ENCODE measurements at regions not wholly inside any gene's neighbourhood (a gene's known extent, or its start where the extent isn't known, plus 50 kb on each side); places are given as distances from the start of the nearest gene placed in this dataset.
"Not testable (repeated sequence)": the region's sequence is repeated elsewhere in the genome, so short reads cannot be mapped to it uniquely, and the experiment has no call there.

- not testable (repeated sequence) for H2AFZ ChIP-seq (ENCODE audit: low read length); H3K4me1 ChIP-seq (ENCODE audit: control insufficient read depth, extremely low read depth, insufficient read depth, low read length); DNase-seq (ENCODE audit: low read depth in 2 of 2); H3K27ac ChIP-seq (ENCODE audit: insufficient read depth, low read length); H3K36me3 ChIP-seq (ENCODE audit: control insufficient read depth, insufficient read depth, low read length); H3K9ac ChIP-seq (ENCODE audit: insufficient read depth, low read length); H3K4me3 ChIP-seq (replicated peaks in 1 of 4; ENCODE audit: control extremely low read depth in 1 of 4, insufficient read depth in 1 of 4, low read depth in 3 of 4, low read length in 4 of 4); H3K79me2 ChIP-seq (ENCODE audit: control insufficient read depth, insufficient read depth, low read length); H3K27me3 ChIP-seq (ENCODE audit: control insufficient read depth, insufficient read depth, low read length); H3K9me3 ChIP-seq (ENCODE audit: control insufficient read depth, insufficient read depth, low read depth, low read length); H4K20me1 ChIP-seq (ENCODE audit: control insufficient read depth, extremely low read depth, insufficient read depth, low read length); H3K4me2 ChIP-seq (ENCODE audit: extremely low read depth, insufficient read depth, low read length)
These were observed 1103.5 kb downstream of the OLFM4 start for GRCh38 chr13:54132127-54132526.

GRCh38 chr13:54132720-54133119 is 1104.1 kb downstream of the OLFM4 start:
- not testable (repeated sequence) for H3K4me1 ChIP-seq (ENCODE audit: control insufficient read depth, extremely low read depth, insufficient read depth, low read length); H3K4me2 ChIP-seq (ENCODE audit: extremely low read depth, insufficient read depth, low read length); H3K9ac ChIP-seq (ENCODE audit: insufficient read depth, low read length); H3K27ac ChIP-seq (ENCODE audit: insufficient read depth, low read length); H4K20me1 ChIP-seq (ENCODE audit: control insufficient read depth, extremely low read depth, insufficient read depth, low read length); H3K79me2 ChIP-seq (ENCODE audit: control insufficient read depth, insufficient read depth, low read length); H3K36me3 ChIP-seq (ENCODE audit: control insufficient read depth, insufficient read depth, low read length); H2AFZ ChIP-seq (ENCODE audit: low read length); H3K9me3 ChIP-seq (ENCODE audit: control insufficient read depth, insufficient read depth, low read depth, low read length); H3K27me3 ChIP-seq (ENCODE audit: control insufficient read depth, insufficient read depth, low read length); DNase-seq (ENCODE audit: low read depth in 2 of 2); H3K4me3 ChIP-seq (replicated peaks in 1 of 4; ENCODE audit: control extremely low read depth in 1 of 4, insufficient read depth in 1 of 4, low read depth in 3 of 4, low read length in 4 of 4)

GRCh38 chr13:54133746-54134145 is 1105.1 kb downstream of the OLFM4 start:
- H2AFZ ChIP-seq (ENCODE audit: low read length): no peak overlapping the region
- TF ChIP-seq CTCF (conservative IDR thresholded peaks at IDR 0.05 in 1 of 2, IDR thresholded peaks at IDR 0.05 in 1 of 2; ENCODE audit: low read depth in 1 of 2, low read length in 2 of 2): no peak
- no peak for TF ChIP-seq EZH2 (IDR thresholded peaks at IDR 0.05; ENCODE audit: low read length, missing control alignments)
- H3K79me2 ChIP-seq (ENCODE audit: control insufficient read depth, insufficient read depth, low read length): no peaks in the 10 kb centered on the region
- no peak for DNase-seq (ENCODE audit: low read depth in 2 of 2)
- no peaks in the 10 kb centered on the region for H3K27me3 ChIP-seq (ENCODE audit: control insufficient read depth, insufficient read depth, low read length)
- no peak overlapping the region for H3K4me3 ChIP-seq (replicated peaks in 1 of 4; ENCODE audit: control extremely low read depth in 1 of 4, insufficient read depth in 1 of 4, low read depth in 3 of 4, low read length in 4 of 4)
- H3K9me3 ChIP-seq (ENCODE audit: control insufficient read depth, insufficient read depth, low read depth, low read length): no peaks in the 10 kb centered on the region
- no peaks in the 10 kb centered on the region for H4K20me1 ChIP-seq (ENCODE audit: control insufficient read depth, extremely low read depth, insufficient read depth, low read length)
- no peak overlapping the region for H3K4me2 ChIP-seq (ENCODE audit: extremely low read depth, insufficient read depth, low read length)
- H3K27ac ChIP-seq (ENCODE audit: insufficient read depth, low read length): no peak overlapping the region
- no peaks in the 10 kb centered on the region for H3K36me3 ChIP-seq (ENCODE audit: control insufficient read depth, insufficient read depth, low read length)
- no peaks in the 10 kb centered on the region for H3K4me1 ChIP-seq (ENCODE audit: control insufficient read depth, extremely low read depth, insufficient read depth, low read length)
- no peak overlapping the region for H3K9ac ChIP-seq (ENCODE audit: insufficient read depth, low read length)

GRCh38 chr13:54144828-54145227 is 1116.2 kb downstream of the OLFM4 start:
- Histone ChIP-seq H3K4me1 (ENCODE audit: control insufficient read depth, extremely low read depth, insufficient read depth, low read length) (no peaks in the 10 kb centered on the region), H3K4me2 (ENCODE audit: extremely low read depth, insufficient read depth, low read length) (no peak overlapping the region), H3K4me3 (replicated peaks in 1 of 4; ENCODE audit: control extremely low read depth in 1 of 4, insufficient read depth in 1 of 4, low read depth in 3 of 4, low read length in 4 of 4) (no peak overlapping the region), H2AFZ (ENCODE audit: low read length) (no peak overlapping the region), H3K9ac (ENCODE audit: insufficient read depth, low read length) (no peak overlapping the region), H3K36me3 (ENCODE audit: control insufficient read depth, insufficient read depth, low read length) (no peaks in the 10 kb centered on the region), H3K9me3 (ENCODE audit: control insufficient read depth, insufficient read depth, low read depth, low read length) (no peaks in the 10 kb centered on the region), H3K27ac (ENCODE audit: insufficient read depth, low read length) (no peak overlapping the region), H3K27me3 (ENCODE audit: control insufficient read depth, insufficient read depth, low read length) (no peaks in the 10 kb centered on the region), H4K20me1 (ENCODE audit: control insufficient read depth, extremely low read depth, insufficient read depth, low read length) (no peaks in the 10 kb centered on the region), H3K79me2 (ENCODE audit: control insufficient read depth, insufficient read depth, low read length) (no peaks in the 10 kb centered on the region)
- TF ChIP-seq EZH2 (IDR thresholded peaks at IDR 0.05; ENCODE audit: low read length, missing control alignments) (no peak), CTCF (conservative IDR thresholded peaks at IDR 0.05 in 1 of 2, IDR thresholded peaks at IDR 0.05 in 1 of 2; ENCODE audit: low read depth in 1 of 2, low read length in 2 of 2) (no peak)
- no peak for DNase-seq (ENCODE audit: low read depth in 2 of 2)
